HUDEP-2 (cell line): ENCODE measurements at regions not wholly inside any gene's neighbourhood (a gene's known extent, or its start where the extent isn't known, plus 50 kb on each side); places are given as distances from the start of the nearest gene placed in this dataset.
A peak's percentile ranks its signal among the peaks of the same experiment; 100 is the strongest.

ENCODE experiments used
- DNase-seq, 76 experiments: peaks; one replicate each; lab custom pipeline; 2025; ENCODE audit not compliant: unreplicated experiment in 76 of 76; lab: John Stamatoyannopoulos, UW

GRCh38 chr18:24663026-24663425, 202.6 kb downstream of the HRH4 start:
- no peak for DNase-seq

DNA sequence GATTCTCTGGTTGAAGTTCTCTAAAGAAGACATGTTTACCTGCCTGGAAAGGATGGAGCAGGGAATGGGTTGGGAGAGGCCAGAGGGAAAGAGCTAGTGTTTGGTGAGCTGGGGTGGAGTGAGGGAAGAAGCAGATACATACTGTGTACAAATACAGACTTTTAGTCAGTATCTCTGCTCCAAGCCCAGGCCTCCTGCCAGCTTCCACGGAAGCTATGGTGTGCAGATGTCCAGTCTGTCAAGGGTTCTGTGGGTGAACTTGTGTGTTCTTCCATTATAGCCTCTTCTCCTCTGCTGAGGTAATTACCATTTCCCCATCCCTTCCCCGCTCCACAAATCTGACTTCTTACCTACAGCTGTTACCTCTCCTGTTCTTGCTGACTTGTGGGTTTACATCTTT, 208.6 kb downstream of the HRH4 start:
- DNase-seq, result no peak

GRCh38 chr18:24669502-24669901, 209.1 kb downstream of the HRH4 start:
- DNase-seq, result no peak

DNA sequence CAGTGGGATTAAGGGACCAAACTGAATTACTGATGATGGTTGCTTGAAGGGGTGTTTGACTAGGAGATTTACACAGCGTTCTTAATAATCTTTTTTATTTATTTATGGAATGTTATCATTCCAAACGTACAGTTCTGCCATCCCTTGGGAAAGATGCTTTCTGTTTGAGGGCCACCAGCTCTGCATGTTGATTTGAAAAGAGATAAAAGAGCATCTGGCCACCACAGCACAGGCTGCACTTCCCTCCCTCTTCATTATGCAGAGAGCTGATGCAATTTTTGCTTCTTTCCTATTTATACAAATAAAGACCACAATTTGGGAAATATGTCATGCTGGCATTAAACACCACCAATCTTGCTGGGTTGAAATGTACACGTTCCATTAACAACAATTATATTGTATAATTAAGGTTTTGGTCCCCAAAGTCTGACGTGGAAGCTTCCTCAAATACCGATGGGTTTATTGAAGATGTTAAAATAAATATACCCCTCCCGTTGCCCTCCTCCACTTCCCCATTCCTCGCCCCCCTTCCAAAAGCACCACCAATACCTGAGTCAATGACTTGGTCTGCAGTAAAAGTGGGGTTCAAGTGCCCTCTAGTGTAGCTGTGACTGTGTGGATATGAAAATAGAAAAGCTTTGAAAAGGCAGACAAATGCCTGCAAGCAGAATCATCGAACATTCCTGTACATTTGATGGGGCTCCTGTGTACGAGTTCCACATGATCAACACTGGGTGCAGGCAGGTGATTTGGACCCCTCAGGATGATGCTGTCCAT, 211.9 kb downstream of the HRH4 start:
- peak in 4 of 76 experiments; percentile 9 to 42 (median 20) for DNase-seq

DNA sequence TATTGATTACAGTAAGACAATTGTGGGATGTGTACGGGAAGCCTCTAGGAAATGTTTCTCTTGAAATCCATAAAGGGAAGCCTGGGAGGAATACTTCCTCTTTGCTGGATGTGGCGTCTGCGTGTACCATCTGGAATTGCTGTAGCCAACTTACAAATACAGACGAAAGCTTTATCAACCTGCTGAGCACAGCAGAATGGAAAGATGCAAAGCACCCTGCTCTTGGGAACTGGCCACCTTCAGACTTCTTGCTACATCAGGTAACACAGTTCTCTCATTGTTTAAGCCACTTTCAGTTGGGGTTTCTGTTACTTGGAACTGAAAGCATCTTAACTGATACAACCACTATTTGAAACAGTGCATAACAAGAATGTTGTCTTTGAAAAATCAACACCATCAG, 213.8 kb downstream of the HRH4 start:
- DNase-seq, result no peak

GRCh38 chr18:24674605-24675004, 214.2 kb downstream of the HRH4 start:
- no peak for DNase-seq

- DNase-seq, result no peak
Observed at GRCh38 chr18:24677011-24677410, 216.6 kb downstream of the HRH4 start.

DNA sequence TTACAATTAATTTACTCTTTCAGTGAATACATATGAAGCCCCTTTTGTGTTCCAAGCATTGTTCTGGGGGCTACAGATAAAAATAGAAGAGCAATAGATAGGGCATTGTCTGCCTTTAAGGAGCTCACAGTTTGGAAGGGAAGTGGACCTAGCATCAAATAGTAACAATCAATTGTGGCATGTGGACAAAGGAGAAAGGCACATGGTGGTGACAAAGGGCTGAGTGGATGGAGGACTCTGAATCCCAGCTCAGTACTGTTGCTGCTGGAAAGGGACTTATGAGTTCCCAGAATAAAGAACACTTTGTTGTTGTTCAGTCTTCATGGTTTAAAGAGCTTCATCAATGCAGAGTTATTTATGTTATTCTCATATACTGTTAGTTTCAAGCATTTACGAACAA, 217.7 kb downstream of the HRH4 start:
- no peak for DNase-seq

DNA sequence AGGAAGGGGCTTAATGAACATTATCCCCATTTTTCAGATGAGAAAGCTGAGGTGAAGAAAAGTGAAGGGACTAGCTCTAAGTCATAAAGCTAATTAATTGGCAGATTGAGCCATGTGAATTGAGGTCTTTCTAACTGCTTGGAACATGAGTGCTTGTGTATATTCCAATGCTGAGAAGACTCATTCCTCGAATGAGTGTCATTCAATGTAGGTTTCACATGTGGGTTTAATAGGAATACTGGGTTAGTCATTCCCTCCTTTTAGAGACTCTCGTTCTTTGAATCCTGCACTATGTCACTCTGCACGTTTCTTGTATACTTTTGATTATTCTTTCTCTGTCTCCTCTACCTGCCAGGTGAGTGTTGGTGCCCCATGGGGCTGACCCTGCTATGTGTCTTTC, 218.2 kb downstream of the HRH4 start:
- no peak for DNase-seq

- DNase-seq, result no peak
Observed at GRCh38 chr18:24679062-24679461, 218.6 kb downstream of the HRH4 start.

- DNase-seq, result peak in 4 of 76 experiments; percentile 0 to 16 (median 5)
Observed at GRCh38 chr18:24683925-24684324, 223.5 kb downstream of the HRH4 start.

GRCh38 chr18:24685254-24685959, 225.0 kb downstream of the HRH4 start:
- DNase-seq, result no peak

DNA sequence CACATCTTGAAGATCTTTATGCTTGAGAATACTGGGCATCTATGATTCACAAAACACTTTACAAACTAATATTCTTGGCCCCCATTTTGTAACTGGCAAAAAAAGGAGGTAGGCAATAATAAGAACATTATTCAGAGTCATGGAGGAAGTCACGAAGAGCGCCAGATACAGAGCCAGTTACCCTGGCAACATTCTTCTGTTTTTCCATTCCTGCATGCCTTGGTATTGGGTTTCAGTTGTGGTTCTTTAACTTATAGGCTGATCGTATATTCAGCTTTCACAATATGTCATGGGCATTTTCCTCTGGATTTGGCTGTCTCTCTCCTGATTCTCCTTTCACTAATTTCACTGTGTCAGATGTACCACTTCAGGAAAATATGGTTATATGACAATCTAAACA, 234.7 kb downstream of the HRH4 start:
- DNase-seq, result no peak

DNA sequence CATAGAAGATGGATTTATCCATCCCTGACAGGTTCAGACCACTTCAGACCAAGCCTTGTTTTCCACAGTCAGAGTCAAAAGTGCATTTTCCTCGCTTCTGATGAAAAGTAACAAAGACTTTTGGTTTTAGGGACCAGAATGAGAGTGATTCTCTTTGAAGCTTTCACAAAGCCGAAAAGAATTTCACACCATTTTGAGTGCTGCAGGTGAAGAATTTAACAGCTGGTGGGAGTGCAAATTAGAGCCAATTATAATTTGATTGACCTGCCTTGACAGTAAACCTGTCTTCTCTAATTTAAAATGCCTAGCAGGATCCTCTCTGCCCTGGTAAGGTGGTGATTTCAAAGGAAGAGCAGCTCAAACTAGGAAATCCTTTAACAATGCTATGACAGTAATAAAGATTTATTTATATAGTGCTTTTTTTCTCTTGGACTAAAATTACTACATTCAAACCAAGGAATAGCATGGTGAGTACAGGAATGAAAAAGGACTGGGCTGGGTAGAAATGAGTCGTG, 241.6 kb downstream of the HRH4 start:
- DNase-seq, result no peak

DNA sequence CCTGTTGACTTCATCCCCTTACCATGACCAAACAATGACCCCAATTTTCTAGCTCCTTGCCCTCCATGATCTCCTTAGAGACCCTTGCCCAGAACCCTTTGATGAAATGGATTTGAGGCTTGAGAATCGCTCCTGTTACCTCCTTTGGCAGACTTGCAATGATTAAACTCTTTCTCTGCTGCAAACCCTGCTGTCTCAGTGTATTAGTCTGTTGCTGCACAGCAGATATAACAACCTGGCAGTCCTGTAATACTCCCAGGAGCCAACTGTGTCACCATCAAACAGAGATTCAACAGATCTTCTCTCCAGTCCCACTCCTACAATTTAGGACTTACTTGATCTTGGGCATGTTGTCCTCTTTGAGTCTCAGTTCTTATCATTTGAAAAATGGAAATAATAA, 242.9 kb downstream of the HRH4 start:
- no peak for DNase-seq

DNA sequence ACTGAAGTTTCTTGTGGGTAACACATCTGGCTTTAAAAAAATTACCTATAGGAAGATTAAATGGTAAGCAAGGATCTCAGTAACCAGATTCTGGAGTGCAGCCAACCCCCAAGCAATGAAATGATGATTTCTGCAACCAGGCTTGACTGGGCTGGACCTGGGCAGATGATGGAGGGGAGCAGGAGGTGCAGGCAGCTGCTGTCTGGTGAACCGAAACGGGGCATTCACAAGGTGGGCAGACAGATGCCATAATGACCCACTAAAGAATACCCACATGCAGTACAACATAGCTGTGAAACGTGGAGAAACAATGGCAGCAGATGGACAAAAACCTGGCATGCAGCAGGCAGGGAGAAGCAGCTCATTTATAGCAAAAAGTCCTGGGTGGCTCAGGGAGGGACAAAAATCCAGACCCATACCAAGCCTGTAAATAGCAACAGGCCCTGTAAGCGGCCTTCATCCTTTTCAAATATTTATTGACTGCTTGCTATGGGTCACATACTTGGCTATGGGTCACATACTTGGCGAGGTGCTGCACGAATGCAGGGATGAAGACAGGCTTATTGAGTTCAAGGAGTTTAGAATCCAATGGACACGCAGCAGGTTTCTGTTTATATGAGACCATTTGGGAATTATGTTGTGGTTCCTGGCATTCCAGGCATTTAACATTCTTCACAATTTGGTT, 244.7 kb downstream of the HRH4 start:
- DNase-seq, result no peak

- DNase-seq, result no peak
Observed at GRCh38 chr18:24710474-24710873, 250.0 kb downstream of the HRH4 start.

DNA sequence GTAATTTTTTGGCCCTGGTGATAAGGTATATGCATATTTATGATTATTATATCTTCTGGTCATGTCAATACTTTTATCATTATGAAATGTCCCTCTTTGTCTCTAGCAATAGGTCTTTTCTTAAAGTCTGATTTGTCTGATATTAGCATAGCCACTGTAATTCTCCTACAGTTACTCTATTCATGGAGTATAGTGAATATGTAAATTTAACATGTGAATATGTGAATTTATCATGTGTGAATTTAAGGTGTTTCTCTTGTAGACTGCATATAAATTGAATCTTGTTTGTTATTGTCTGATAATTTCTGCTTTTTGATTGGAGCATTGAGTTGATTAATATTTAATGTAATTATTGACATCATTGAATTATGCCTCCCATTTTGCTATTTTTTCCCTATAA, 259.4 kb downstream of the HRH4 start:
- no peak for DNase-seq

- no peak for DNase-seq
Observed at GRCh38 chr18:24721388-24721787, 261.0 kb downstream of the HRH4 start.

- no peak for DNase-seq
Observed at GRCh38 chr18:24725644-24726415, 265.4 kb downstream of the HRH4 start.
